Fibroblast of lung (primary cell): ENCODE measurements at regions not wholly inside any gene's neighbourhood (a gene's known extent, or its start where the extent isn't known, plus 50 kb on each side); places are given as distances from the start of the nearest gene placed in this dataset.

Experiments
- DNase-seq, 2 donors: peaks; one replicate each; pipeline versions ENCODE4 v3.0.0 to v3.0.0-alpha.2; 2010; ENCODE audit warnings: low read depth in 2 of 2
- H2AFZ ChIP-seq: 2 replicates; pipeline ENCODE4 v1.5.1; 2012; ENCODE audit warnings: low read length, control low read depth, inconsistent platforms
- H3K27ac ChIP-seq: 2 replicates; pipeline ENCODE4 v1.5.1; 2011; ENCODE audit warnings: low read length, control low read depth; ENCODE audit not compliant: insufficient read depth
- H3K27me3 ChIP-seq: 2 replicates; pipeline ENCODE4 v1.5.1; 2011; ENCODE audit warnings: mild to moderate bottlenecking, low read length; ENCODE audit not compliant: control insufficient read depth, insufficient read depth
- H3K36me3 ChIP-seq: 2 replicates; pipeline ENCODE4 v1.5.1; 2011; ENCODE audit warnings: low read length; ENCODE audit not compliant: control insufficient read depth, insufficient read depth
- H3K4me1 ChIP-seq: 2 replicates; pipeline ENCODE4 v1.5.1; 2011; ENCODE audit warnings: low read length; ENCODE audit not compliant: control insufficient read depth, insufficient read depth; ENCODE audit errors: extremely low read depth
- H3K4me2 ChIP-seq: 2 replicates; pipeline ENCODE4 v1.5.1; 2011; ENCODE audit warnings: low read length, control low read depth; ENCODE audit not compliant: insufficient read depth; ENCODE audit errors: extremely low read depth
- H3K4me3 ChIP-seq, 4 experiments: fragments of 200-600 bp in 1 of 4; sonication (generic) in 1 of 4; replicated peaks in 1 of 4; 2 replicates each; pipeline ENCODE4 v1.5.1; 2011 to 2016; ENCODE audit warnings: low read length in 4 of 4, low read depth in 3 of 4, mild to moderate bottlenecking in 3 of 4, control low read depth in 2 of 4, inconsistent platforms in 1 of 4, mixed read lengths in 1 of 4; ENCODE audit not compliant: insufficient read depth in 1 of 4; ENCODE audit errors: control extremely low read depth in 1 of 4
- H3K79me2 ChIP-seq: 2 replicates; pipeline ENCODE4 v1.5.1; 2012; ENCODE audit warnings: mild to moderate bottlenecking, low read length, inconsistent platforms; ENCODE audit not compliant: control insufficient read depth, insufficient read depth
- H3K9ac ChIP-seq: 2 replicates; pipeline ENCODE4 v1.5.1; 2011; ENCODE audit warnings: mild to moderate bottlenecking, low read length, control low read depth; ENCODE audit not compliant: insufficient read depth
- H3K9me3 ChIP-seq: 2 replicates; pipeline ENCODE4 v1.5.1; 2012; ENCODE audit warnings: low read depth, low read length; ENCODE audit not compliant: control insufficient read depth, insufficient read depth
- H4K20me1 ChIP-seq: 2 replicates; pipeline ENCODE4 v1.5.1; 2011; ENCODE audit warnings: low read length; ENCODE audit not compliant: control insufficient read depth, insufficient read depth; ENCODE audit errors: extremely low read depth
- CTCF ChIP-seq, 2 donors: IDR thresholded peaks in 1 of 2; conservative IDR thresholded peaks in 1 of 2; 1 replicate in 1 of 2; 2 replicates in 1 of 2; pipeline ENCODE4 v1.5.1; 2011 to 2012; ENCODE audit warnings: low read length in 2 of 2, control low read depth in 1 of 2, inconsistent platforms in 1 of 2, low read depth in 1 of 2, mild to moderate bottlenecking in 1 of 2
- EZH2 ChIP-seq: IDR thresholded peaks from 2 replicates; pipeline ENCODE4 v1.5.1; 2012; ENCODE audit warnings: low read length, control low read depth, mild to moderate bottlenecking; ENCODE audit errors: missing control alignments

- Histone ChIP-seq H4K20me1 (no peaks in the 10 kb centered on the region), H3K4me1 (no peaks in the 10 kb centered on the region), H3K4me2 (no peak overlapping the region), H3K36me3 (no peaks in the 10 kb centered on the region), H3K9ac (no peak overlapping the region), H3K79me2 (no peaks in the 10 kb centered on the region), H3K27ac (no peak overlapping the region), H3K27me3 (no peaks in the 10 kb centered on the region), H2AFZ (no peak overlapping the region), H3K9me3 (no peaks in the 10 kb centered on the region), H3K4me3 (no peak overlapping the region)
- DNase-seq = peak; percentile 65 to 91
- TF ChIP-seq EZH2 = no peak
- no peak for TF ChIP-seq CTCF (conservative IDR thresholded peaks at IDR 0.05 in 1 of 2, IDR thresholded peaks at IDR 0.05 in 1 of 2; ENCODE audit: low read depth in 1 of 2, low read length in 2 of 2)
Measured at GRCh38 chr7:84337429-84337828, 142.8 kb upstream of the SEMA3A start.

- H4K20me1 ChIP-seq = no peaks in the 10 kb centered on the region
- TF ChIP-seq CTCF (conservative IDR thresholded peaks at IDR 0.05 in 1 of 2, IDR thresholded peaks at IDR 0.05 in 1 of 2; ENCODE audit: low read depth in 1 of 2, low read length in 2 of 2) (no peak), EZH2 (no peak)
- no peak overlapping the region for H2AFZ ChIP-seq
- no peak overlapping the region for H3K4me3 ChIP-seq
- no peak overlapping the region for H3K27ac ChIP-seq
- no peak overlapping the region for H3K4me2 ChIP-seq
- no peaks in the 10 kb centered on the region for H3K79me2 ChIP-seq
- no peaks in the 10 kb centered on the region for H3K36me3 ChIP-seq
- peak in 1 of 2 donors; percentile 40 for DNase-seq
- H3K4me1 ChIP-seq = no peaks in the 10 kb centered on the region
- no peaks in the 10 kb centered on the region for H3K9me3 ChIP-seq
- no peak overlapping the region for H3K9ac ChIP-seq
- no peaks in the 10 kb centered on the region for H3K27me3 ChIP-seq
Measured at GRCh38 chr7:84336766-84337165, 142.2 kb upstream of the SEMA3A start.

GRCh38 chr7:84336303-84336702, 141.7 kb upstream of the SEMA3A start:
- TF ChIP-seq CTCF (conservative IDR thresholded peaks at IDR 0.05 in 1 of 2, IDR thresholded peaks at IDR 0.05 in 1 of 2; ENCODE audit: low read depth in 1 of 2, low read length in 2 of 2) (no peak), EZH2 (no peak)
- peak; percentile 62 to 89 for DNase-seq
- no peaks in the 10 kb centered on the region for H3K9me3 ChIP-seq
- H3K79me2 ChIP-seq = no peaks in the 10 kb centered on the region
- H3K36me3 ChIP-seq = no peaks in the 10 kb centered on the region
- H3K4me2 ChIP-seq = no peak overlapping the region
- no peaks in the 10 kb centered on the region for H3K27me3 ChIP-seq
- no peak overlapping the region for H3K4me3 ChIP-seq
- no peak overlapping the region for H3K27ac ChIP-seq
- H3K4me1 ChIP-seq = no peaks in the 10 kb centered on the region
- no peaks in the 10 kb centered on the region for H4K20me1 ChIP-seq
- no peak overlapping the region for H3K9ac ChIP-seq
- peak overlapping the region; percentile 10 for H2AFZ ChIP-seq
